Mesodermal cell (in vitro differentiated cells): ENCODE measurements at regions not wholly inside any gene's neighbourhood (a gene's known extent, or its start where the extent isn't known, plus 50 kb on each side); places are given as distances from the start of the nearest gene placed in this dataset.
"Not testable (repeated sequence)": the region's sequence is repeated elsewhere in the genome, so short reads cannot be mapped to it uniquely, and the experiment has no call there.

ENCODE experiments used
- H3K27ac ChIP-seq: 2 replicates; pipeline ENCODE4 v1.7.0; 2013; ENCODE audit warnings: mild to moderate bottlenecking, low read depth, low read length, moderate library complexity; ENCODE audit not compliant: severe bottlenecking
- H3K36me3 ChIP-seq: 2 replicates; pipeline ENCODE4 v1.7.1; 2013; ENCODE audit warnings: mild to moderate bottlenecking, low read length, moderate library complexity; ENCODE audit not compliant: control insufficient read depth, insufficient read depth
- H3K4me1 ChIP-seq: one replicate; pipeline ENCODE4 v1.7.1; 2013; ENCODE audit warnings: mild to moderate bottlenecking, low read length; ENCODE audit not compliant: insufficient read depth, control insufficient read depth, poor library complexity, severe bottlenecking
- H3K4me3 ChIP-seq: 2 replicates; pipeline ENCODE4 v1.7.0; 2013; ENCODE audit warnings: low read length, control low read depth, mild to moderate bottlenecking; ENCODE audit not compliant: insufficient read depth, poor library complexity, severe bottlenecking; ENCODE audit errors: extremely low read depth
- H3K9me3 ChIP-seq: 2 replicates; pipeline ENCODE4 v1.7.1; 2013; ENCODE audit warnings: mild to moderate bottlenecking, low read length, moderate library complexity; ENCODE audit not compliant: control insufficient read depth
- WGBS, 2 experiments: methylation state at CpG; one replicate each; pipeline ENCODE4 v1.1.5; 2013; ENCODE audit warnings: missing lambda C conversion rate in 2 of 2; ENCODE audit not compliant: insufficient coverage in 2 of 2; 5-methylcytosine and 5-hydroxymethylcytosine counted together

- no peak overlapping the region for H3K4me3 ChIP-seq
- H3K27ac ChIP-seq, result no peak overlapping the region
- H3K36me3 ChIP-seq, result no peaks in the 10 kb centered on the region
- H3K9me3 ChIP-seq, result peaks cover 10% of the 10 kb centered on the region
- H3K4me1 ChIP-seq, result no peaks in the 10 kb centered on the region
These were observed 290.9 kb downstream of the DNAJB9 start for GRCh38 chr7:108860615-108861014.

- H3K4me1 ChIP-seq, result no peaks in the 10 kb centered on the region
- no peak overlapping the region for H3K4me3 ChIP-seq
- peaks cover 10% of the 10 kb centered on the region for H3K9me3 ChIP-seq
- H3K36me3 ChIP-seq, result no peaks in the 10 kb centered on the region
- no peak overlapping the region for H3K27ac ChIP-seq
- no CpG with 5 or more reads among the region's 2 CpGs for WGBS, 2 experiments
These were observed 291.4 kb downstream of the DNAJB9 start for GRCh38 chr7:108861071-108861470.

GRCh38 chr7:108863227-108863848, 293.7 kb downstream of the DNAJB9 start:
- Histone ChIP-seq H3K27ac (no peak overlapping the region), H3K4me1 (no peaks in the 10 kb centered on the region), H3K4me3 (no peak overlapping the region), H3K9me3 (peaks cover 10% of the 10 kb centered on the region), H3K36me3 (no peaks in the 10 kb centered on the region)
- 88 to 89% methylated on average over 7 to 8 of the region's 9 CpGs for WGBS, 2 experiments

- Histone ChIP-seq H3K36me3 (no peaks in the 10 kb centered on the region), H3K27ac (no peak overlapping the region), H3K9me3 (peaks cover 5% of the 10 kb centered on the region), H3K4me3 (no peak overlapping the region), H3K4me1 (no peaks in the 10 kb centered on the region)
- WGBS, 2 experiments, result 90 to 100% methylated on average over 1 of the region's 1 CpG
These were observed 299.4 kb downstream of the DNAJB9 start for GRCh38 chr7:108869070-108869469.

- H3K4me1 ChIP-seq, result no peaks in the 10 kb centered on the region
- H3K27ac ChIP-seq, result no peak overlapping the region
- H3K9me3 ChIP-seq, result peaks cover 6% of the 10 kb centered on the region
- no peaks in the 10 kb centered on the region for H3K36me3 ChIP-seq
- no peak overlapping the region for H3K4me3 ChIP-seq
- 53 to 89% methylated on average over 2 of the region's 4 CpGs for WGBS, 2 experiments
These were observed 305.5 kb downstream of the DNAJB9 start for GRCh38 chr7:108875139-108875538.

GRCh38 chr7:108890862-108891261, 321.2 kb downstream of the DNAJB9 start:
- H3K9me3 ChIP-seq, result no peaks in the 10 kb centered on the region
- no peaks in the 10 kb centered on the region for H3K4me1 ChIP-seq
- H3K27ac ChIP-seq, result no peak overlapping the region
- H3K4me3 ChIP-seq, result no peak overlapping the region
- 90% methylated on average over 2 of the region's 2 CpGs; no CpG with 5 or more reads in 1 of the 2 experiments for WGBS, 2 experiments
- no peaks in the 10 kb centered on the region for H3K36me3 ChIP-seq

GRCh38 chr7:108908456-108908855, 338.8 kb downstream of the DNAJB9 start:
- H3K4me1 ChIP-seq, result no peaks in the 10 kb centered on the region
- no peaks in the 10 kb centered on the region for H3K9me3 ChIP-seq
- WGBS, 2 experiments, result no CpG with 5 or more reads among the region's 1 CpG
- H3K36me3 ChIP-seq, result no peaks in the 10 kb centered on the region
- H3K27ac ChIP-seq, result no peak overlapping the region
- H3K4me3 ChIP-seq, result no peak overlapping the region

- H3K36me3 ChIP-seq, result no peaks in the 10 kb centered on the region
- no peaks in the 10 kb centered on the region for H3K4me1 ChIP-seq
- H3K4me3 ChIP-seq, result no peak overlapping the region
- peaks cover 8% of the 10 kb centered on the region for H3K9me3 ChIP-seq
- WGBS, 2 experiments, result 100% methylated on average over 1 of the region's 1 CpG
- H3K27ac ChIP-seq, result no peak overlapping the region
These were observed 341.3 kb downstream of the DNAJB9 start for GRCh38 chr7:108911016-108911415.

GRCh38 chr7:108920490-108920889, 350.8 kb downstream of the DNAJB9 start:
- Histone ChIP-seq H3K4me1 (no peaks in the 10 kb centered on the region), H3K4me3 (no peak overlapping the region), H3K27ac (no peak overlapping the region), H3K36me3 (no peaks in the 10 kb centered on the region), H3K9me3 (peaks cover 1% of the 10 kb centered on the region)
- 50% methylated on average over 1 of the region's 1 CpG for WGBS, 2 experiments

- H3K36me3 ChIP-seq, H3K4me3 ChIP-seq, H3K4me1 ChIP-seq, H3K9me3 ChIP-seq, H3K27ac ChIP-seq: not testable (repeated sequence)
- WGBS, 2 experiments, result 93 to 98% methylated on average over 9 to 13 of the region's 14 CpGs
These were observed 373.4 kb downstream of the DNAJB9 start for GRCh38 chr7:108943048-108943447.

GRCh38 chr7:108947526-108947925, 377.9 kb downstream of the DNAJB9 start:
- Histone ChIP-seq H3K4me3 (no peak overlapping the region), H3K4me1 (no peaks in the 10 kb centered on the region), H3K27ac (no peak overlapping the region), H3K9me3 (no peaks in the 10 kb centered on the region), H3K36me3 (no peaks in the 10 kb centered on the region)
- 95% methylated on average over 2 of the region's 4 CpGs; no CpG with 5 or more reads in 1 of the 2 experiments for WGBS, 2 experiments
